Kidney glomerular epithelial cell (primary cell): ENCODE measurements at regions not wholly inside any gene's neighbourhood (a gene's known extent, or its start where the extent isn't known, plus 50 kb on each side); places are given as distances from the start of the nearest gene placed in this dataset.

ENCODE experiments used
- DNase-seq: peaks from one replicate; lab custom pipeline; 2025; lab: John Stamatoyannopoulos, UW

DNA sequence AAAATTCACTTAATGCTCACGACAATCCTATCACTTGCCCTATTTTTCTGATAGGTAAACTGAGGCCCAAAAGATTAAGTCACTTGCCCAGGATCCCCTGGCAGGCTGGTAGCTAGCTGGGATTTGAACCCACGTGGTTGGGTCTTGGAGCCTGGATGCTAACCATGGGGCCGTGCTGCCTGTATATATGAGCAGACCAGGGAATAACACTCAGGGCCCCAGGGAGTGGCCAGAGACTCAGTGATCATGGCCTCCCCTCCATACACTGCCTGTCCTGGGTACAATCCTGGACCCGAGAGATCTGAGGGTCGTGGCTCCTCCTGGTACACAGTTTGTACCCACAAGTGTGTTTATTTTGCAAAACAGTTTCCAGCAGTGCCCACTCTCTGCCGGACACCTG is 116.9 kb upstream of the PTPN1 start:
- DNase-seq: no peak

DNA sequence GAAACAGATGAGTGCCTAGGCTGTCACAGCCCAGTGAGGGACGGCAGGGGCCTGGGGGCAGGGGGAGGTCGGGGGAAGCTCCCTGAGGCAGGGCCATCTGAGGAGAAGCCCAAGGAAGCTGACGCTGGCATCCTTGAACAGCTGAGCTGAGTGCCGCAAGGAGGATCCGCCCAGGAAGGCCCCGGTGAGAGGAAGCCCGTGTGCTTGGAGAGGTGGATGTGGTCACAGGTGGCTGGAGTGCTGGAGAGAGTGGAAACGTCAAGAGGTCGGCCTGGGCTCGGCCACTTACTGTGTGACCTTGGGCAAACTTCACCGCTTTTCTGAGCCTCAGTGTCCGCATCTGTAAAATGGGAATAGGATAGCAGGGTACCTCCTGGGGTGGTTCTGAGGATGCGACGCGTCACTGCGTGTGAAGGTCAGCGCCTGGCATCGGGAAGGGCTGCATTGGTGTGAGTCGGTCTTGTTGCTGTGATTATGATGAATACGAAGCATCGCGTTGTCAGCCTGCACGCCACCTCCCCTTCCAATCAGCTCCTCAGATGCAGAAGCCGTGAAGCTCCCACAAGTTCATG is 116.1 kb upstream of the PTPN1 start:
- DNase-seq: no peak

DNA sequence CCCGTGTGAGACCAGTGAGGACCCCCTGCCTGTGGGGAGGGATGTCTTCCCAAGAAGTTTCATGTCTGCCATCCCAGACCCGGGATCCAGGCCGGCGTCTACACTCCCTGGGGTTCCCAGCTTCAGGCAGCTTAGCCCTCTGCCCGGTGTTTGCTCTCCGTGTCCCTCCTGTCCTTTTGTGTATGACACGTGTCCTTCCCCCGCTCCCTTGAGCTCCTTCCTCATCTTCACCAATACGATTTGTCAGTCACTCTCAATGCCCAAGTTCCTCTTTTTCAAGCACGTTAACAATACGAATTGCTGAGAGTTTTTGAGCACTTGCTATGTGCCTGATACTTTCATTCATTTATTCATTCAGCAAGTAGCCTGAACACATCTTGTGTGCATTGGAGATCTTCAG is 115.6 kb upstream of the PTPN1 start:
- DNase-seq: no peak

GRCh38 chr20:50395251-50395729 is 114.9 kb upstream of the PTPN1 start:
- DNase-seq: peak; percentile 11

GRCh38 chr20:50395914-50396488 is 114.2 kb upstream of the PTPN1 start:
- DNase-seq: no peak

DNA sequence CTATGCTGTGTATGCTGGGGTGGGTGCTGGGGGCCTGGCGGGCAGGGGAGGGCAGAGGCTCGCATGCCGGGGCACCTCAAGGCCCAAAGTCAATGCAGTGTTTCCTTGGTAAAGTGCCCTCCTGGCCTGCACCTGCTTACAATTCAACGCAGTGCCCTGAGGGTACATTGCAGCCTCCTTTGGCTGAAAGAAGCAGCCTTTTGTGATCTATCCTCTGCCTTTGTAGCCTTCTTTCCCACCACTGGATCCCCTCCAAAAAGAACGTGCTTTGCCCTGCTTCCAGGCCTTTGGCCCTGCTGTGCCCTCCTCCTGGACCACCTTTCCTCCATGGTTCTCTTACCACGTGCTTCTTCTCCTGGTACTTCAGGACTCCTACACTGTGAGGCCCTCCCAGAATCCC is 113.6 kb upstream of the PTPN1 start:
- DNase-seq: no peak

DNA sequence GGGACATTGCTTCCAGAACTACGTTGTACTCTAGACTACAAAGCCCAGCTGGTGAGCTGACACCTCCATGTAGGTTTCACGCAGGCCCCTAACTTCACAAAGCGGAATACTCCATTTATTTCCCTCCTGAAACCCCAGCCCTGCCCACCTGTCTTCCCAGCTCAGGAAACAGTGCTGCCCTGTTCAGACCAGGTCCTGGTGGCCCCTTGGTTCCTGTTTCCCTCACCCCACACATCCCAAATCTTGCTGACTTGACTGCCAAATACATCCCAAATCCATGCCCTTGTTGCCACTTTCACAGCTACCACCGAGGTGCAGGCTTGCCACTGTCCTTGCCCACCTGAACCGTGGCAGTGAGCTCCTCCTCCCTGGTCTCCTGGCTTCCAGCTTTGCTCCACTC is 113.1 kb upstream of the PTPN1 start:
- DNase-seq: no peak

DNA sequence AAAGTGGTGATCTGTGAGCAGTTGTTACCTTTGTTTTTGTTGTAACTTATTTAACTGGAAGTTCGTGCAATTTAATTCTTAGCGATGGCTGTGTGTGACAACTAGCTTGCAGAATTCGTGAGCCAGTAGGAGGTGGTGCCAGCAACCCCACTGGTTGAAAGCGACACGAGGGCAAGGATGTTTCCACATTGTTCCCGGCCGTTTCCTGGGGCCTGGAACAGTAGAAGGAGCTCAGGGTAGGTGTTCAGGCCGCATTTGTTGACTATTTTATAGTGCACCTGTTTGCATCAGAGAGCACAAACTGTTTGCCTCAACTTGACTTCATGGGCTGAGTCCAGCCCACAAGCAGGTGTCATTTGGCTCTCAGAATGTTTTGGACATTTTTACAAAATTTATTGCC is 112.1 kb upstream of the PTPN1 start:
- DNase-seq: no peak

GRCh38 chr20:50398471-50398820 is 111.7 kb upstream of the PTPN1 start:
- no peak for DNase-seq

DNA sequence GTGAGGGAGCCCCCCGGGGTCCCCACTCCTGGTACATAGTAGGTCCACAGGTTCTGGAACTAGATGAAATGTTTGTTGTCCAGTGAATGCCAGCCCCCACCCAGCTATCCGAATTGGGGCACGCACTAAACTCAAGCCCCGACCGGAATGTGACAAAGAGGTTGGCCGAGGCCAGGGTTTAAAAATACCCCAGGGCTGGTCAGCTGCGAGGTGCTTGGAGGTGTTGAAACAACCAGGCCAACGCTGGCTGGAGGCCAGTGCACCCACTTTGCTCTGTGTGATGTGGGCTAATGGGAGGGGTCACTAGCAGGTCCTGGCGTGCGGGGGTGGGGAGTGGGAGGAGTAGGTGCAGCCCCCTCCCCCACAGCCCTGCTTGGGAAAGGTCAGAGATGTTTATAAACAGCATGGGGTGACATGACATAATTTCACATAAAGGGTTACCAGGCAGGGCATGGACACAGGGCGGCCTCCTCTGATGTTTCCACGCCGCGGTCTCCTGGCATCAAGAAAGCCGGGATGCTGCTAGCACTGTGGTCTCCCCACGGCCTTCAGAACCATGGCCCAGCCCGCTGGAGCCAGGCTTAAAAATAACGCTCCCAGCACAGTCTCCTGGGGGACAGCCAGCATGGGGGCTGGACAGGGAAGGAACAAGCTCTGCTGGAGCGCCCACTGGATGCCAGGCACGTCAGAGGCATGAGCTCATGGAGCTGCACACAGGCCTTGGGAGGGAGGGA is 111.2 kb upstream of the PTPN1 start:
- DNase-seq: no peak

DNA sequence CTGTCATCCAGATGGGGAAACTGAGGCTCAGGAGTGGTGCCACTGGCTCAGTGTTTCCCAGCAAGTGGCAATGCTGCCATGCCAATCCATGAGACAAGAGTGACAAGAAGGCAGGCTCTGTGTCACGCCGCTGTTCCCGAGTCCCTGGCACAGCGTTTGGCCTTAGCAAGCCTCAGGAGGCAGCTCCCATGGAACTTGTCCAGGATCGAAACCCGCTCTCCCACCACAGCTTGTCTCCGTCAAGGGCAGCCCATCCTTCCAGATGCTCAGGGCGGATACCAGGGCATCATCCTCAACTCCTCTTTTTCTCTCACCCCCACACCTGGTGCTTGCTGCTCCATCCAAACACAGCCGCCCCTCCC is 110.6 kb upstream of the PTPN1 start:
- DNase-seq: no peak

- DNase-seq: no peak
Observed at GRCh38 chr20:50399917-50400704, 110.1 kb upstream of the PTPN1 start.

DNA sequence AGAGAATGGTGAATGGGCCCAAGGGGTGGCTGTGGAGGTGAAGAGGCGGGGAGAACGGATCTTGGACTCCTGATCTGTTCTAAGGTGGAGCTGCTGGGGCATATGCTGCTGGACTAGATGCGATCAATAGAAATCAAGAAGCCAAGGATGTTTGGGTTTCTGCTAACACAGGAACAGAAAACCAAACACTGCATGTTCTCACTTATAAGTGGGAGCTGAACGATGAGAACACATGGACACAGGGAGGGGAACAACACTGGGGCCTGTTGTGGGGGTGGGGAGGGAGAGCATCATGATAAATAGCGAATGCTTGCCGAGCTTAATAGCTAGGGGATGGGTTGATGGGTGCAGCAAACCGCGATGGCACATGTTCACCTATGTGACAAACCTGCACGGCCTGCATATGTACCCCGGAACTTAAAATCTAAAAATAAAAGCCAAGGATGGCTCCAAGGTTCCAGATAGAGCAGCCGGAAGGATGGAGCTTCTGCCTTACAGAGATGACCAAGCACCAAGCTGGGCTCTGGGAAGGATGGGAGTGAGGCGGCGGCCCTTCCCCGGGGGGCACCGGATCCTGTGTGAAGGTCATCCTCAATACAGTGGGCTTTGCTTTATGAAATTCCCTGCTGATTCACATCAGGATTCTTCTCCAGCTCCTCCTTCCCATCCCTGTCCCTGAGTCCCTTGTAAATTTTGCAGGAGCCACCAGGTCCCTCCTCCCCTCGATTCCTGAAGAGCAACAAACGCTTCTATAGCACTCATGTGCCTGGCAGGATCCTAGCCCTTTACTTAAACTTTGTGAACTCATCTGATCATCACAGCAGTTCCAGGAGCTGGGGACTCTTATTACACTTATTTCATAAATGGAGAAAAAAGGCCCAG is 109.2 kb upstream of the PTPN1 start:
- no peak for DNase-seq

- no peak for DNase-seq
Observed at GRCh38 chr20:50401587-50402418, 108.4 kb upstream of the PTPN1 start.

DNA sequence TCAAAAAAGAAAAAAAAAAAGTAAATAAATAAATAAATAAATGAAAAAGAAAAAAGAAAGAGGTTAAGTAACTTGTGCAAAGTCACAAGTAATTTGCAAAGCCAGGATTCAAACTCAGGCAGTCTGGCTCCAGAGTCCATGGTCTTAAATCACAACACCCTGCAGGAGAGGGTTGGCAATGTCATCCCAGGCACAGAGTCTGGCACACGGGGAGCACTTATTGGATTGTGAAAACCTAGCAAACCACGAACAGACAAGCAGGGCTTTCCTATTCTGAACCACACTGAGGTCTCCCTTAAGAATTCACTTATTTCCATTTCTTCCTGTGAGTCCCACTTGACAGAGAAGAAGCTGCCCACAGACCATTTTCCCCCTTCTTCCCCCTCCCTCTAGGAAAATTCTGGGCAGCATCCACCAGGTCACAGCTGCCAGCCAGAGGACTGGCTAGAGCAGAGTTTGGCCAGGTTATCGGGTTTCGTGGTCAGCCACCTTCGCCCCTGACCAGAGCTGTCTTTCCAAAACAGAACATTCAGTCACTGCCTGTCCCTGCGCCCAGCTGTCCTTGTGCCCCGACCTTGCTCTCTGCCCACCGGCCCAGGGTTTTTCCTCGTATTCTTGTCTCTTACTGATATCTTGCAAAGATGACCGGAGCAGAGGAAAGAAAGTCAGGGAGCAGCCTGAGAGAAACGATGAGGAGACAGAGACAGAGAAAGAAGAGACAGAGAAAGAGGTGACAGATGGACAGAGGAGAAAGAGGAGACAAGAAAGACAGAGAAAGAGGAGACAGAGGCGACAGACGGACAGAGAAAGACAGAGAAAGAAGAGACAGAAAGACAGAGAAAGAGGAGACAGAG is 106.4 kb upstream of the PTPN1 start:
- DNase-seq: no peak

GRCh38 chr20:50404419-50405234 is 105.6 kb upstream of the PTPN1 start:
- DNase-seq: no peak

GRCh38 chr20:50405235-50405914 is 104.8 kb upstream of the PTPN1 start:
- no peak for DNase-seq

DNA sequence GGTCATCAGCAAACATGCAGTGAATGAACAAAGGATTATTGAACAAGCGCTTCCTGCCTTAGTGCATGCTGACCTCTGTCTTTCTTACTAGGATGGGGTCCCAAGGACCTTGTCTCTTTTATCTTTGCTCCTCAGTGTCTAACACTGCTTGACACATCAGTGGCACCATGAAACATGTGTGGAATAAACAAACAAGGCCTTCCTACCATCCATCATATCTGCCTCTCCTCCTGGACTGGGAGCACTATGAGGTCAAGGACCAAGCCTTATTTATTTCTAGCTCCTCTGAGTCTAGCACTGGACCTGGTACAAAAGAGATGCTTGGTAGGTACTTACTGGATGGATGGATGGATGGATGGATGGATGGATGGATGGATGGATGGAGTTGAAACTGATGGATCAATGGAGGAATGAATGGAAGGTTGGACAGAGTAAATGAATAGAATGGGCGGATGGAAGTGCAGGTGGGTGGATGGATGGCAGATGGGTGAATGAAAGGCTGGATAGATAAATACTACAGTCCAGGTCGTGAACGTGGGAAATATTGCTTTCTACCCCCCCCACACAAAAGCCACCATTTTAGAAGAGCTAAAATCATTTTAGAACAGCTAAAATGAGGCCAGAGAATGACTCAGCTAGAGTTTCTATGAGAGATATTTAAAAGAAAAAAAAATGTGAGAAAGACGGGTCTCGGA is 104.1 kb upstream of the PTPN1 start:
- no peak for DNase-seq
